B cell (primary cell): ENCODE measurements at regions not wholly inside any gene's neighbourhood (a gene's known extent, or its start where the extent isn't known, plus 50 kb on each side); places are given as distances from the start of the nearest gene placed in this dataset.

Source experiments
- EZH2 ChIP-seq: IDR thresholded peaks from 2 replicates; pipeline ENCODE4 v1.6.1; 2012; ENCODE audit warnings: borderline replicate concordance, low read depth, mild to moderate bottlenecking, moderate library complexity, low read length; ENCODE audit not compliant: insufficient read depth, poor library complexity, severe bottlenecking
- TF ChIP-seq, protein P1 (sequence below): fragments of 200-600 bp; IDR thresholded peaks from one replicate; pipeline ENCODE4 v1.8.0; 2022; ENCODE audit warnings: antibody characterized with exemption, mild to moderate bottlenecking

GRCh38 chr3:145737952-145738351, 423.0 kb downstream of the PLOD2 start:
- TF ChIP-seq, protein P1, sequence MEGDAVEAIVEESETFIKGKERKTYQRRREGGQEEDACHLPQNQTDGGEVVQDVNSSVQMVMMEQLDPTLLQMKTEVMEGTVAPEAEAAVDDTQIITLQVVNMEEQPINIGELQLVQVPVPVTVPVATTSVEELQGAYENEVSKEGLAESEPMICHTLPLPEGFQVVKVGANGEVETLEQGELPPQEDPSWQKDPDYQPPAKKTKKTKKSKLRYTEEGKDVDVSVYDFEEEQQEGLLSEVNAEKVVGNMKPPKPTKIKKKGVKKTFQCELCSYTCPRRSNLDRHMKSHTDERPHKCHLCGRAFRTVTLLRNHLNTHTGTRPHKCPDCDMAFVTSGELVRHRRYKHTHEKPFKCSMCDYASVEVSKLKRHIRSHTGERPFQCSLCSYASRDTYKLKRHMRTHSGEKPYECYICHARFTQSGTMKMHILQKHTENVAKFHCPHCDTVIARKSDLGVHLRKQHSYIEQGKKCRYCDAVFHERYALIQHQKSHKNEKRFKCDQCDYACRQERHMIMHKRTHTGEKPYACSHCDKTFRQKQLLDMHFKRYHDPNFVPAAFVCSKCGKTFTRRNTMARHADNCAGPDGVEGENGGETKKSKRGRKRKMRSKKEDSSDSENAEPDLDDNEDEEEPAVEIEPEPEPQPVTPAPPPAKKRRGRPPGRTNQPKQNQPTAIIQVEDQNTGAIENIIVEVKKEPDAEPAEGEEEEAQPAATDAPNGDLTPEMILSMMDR, result no peak
- TF ChIP-seq EZH2, result no peak
